Activated T-cell treated with anti-CD3 and anti-CD28 coated beads, Interleukin-2, amount 50 U/mL, for 1 hour (primary cell): ENCODE measurements at regions not wholly inside any gene's neighbourhood (a gene's known extent, or its start where the extent isn't known, plus 50 kb on each side); places are given as distances from the start of the nearest gene placed in this dataset.
"Not testable (repeated sequence)": the region's sequence is repeated elsewhere in the genome, so short reads cannot be mapped to it uniquely, and the experiment has no call there.

Experiments used
- DNase-seq: peaks from one replicate; pipeline ENCODE4 v3.0.0-alpha.2; 2020

- no peak for DNase-seq
Measured at GRCh38 chr7:145252031-145252430, 416.2 kb upstream of the TPK1 start.

- DNase-seq, result no peak
Measured at GRCh38 chr7:145224775-145225174, 388.9 kb upstream of the TPK1 start.

GRCh38 chr7:145219461-145219860 lies 383.6 kb upstream of the TPK1 start:
- DNase-seq, result no peak

- DNase-seq, result no peak
Measured at GRCh38 chr7:145216866-145217265, 381.0 kb upstream of the TPK1 start.

- DNase-seq, result no peak
Measured at GRCh38 chr7:145212050-145212449, 376.2 kb upstream of the TPK1 start.

GRCh38 chr7:145211211-145211610 lies 375.4 kb upstream of the TPK1 start:
- no peak for DNase-seq

- no peak for DNase-seq
Measured at GRCh38 chr7:145193951-145194350, 358.1 kb upstream of the TPK1 start.

- DNase-seq, result no peak
Measured at GRCh38 chr7:145184956-145185355, 349.1 kb upstream of the TPK1 start.

- DNase-seq, result no peak
Measured at GRCh38 chr7:145183069-145183468, 347.2 kb upstream of the TPK1 start.

GRCh38 chr7:145175366-145175765 lies 339.5 kb upstream of the TPK1 start:
- DNase-seq, result no peak

- DNase-seq, result no peak
Measured at GRCh38 chr7:145169908-145170307, 334.1 kb upstream of the TPK1 start.

GRCh38 chr7:145168879-145169278 lies 333.0 kb upstream of the TPK1 start:
- DNase-seq, result no peak

GRCh38 chr7:145168427-145168826 lies 332.6 kb upstream of the TPK1 start:
- DNase-seq, result no peak

- no peak for DNase-seq
Measured at GRCh38 chr7:145156834-145157233, 321.0 kb upstream of the TPK1 start.

- DNase-seq, result no peak
Measured at GRCh38 chr7:145152589-145152988, 316.7 kb upstream of the TPK1 start.

- DNase-seq, result no peak
Measured at GRCh38 chr7:145151676-145152075, 315.8 kb upstream of the TPK1 start.

GRCh38 chr7:145147865-145148264 lies 312.0 kb upstream of the TPK1 start:
- DNase-seq, result no peak

- no peak for DNase-seq
Measured at GRCh38 chr7:145143685-145144084, 307.8 kb upstream of the TPK1 start.

- no peak for DNase-seq
Measured at GRCh38 chr7:145134377-145134776, 298.5 kb upstream of the TPK1 start.

- no peak for DNase-seq
Measured at GRCh38 chr7:145123502-145123901, 287.6 kb upstream of the TPK1 start.

GRCh38 chr7:145106001-145106400 lies 270.1 kb upstream of the TPK1 start:
- no peak for DNase-seq

GRCh38 chr7:145105561-145105960 lies 269.7 kb upstream of the TPK1 start:
- no peak for DNase-seq

- no peak for DNase-seq
Measured at GRCh38 chr7:145104400-145104799, 268.5 kb upstream of the TPK1 start.

- DNase-seq, result not testable (repeated sequence)
Measured at GRCh38 chr7:145102199-145102598, 266.3 kb upstream of the TPK1 start.

GRCh38 chr7:145092766-145093165 lies 256.9 kb upstream of the TPK1 start:
- DNase-seq, result no peak

GRCh38 chr7:145088111-145088745 lies 252.4 kb upstream of the TPK1 start:
- DNase-seq, result no peak
